ENCODE measurements at regions not wholly inside any gene's neighbourhood (a gene's known extent, or its start where the extent isn't known, plus 50 kb on each side); places are given as distances from the start of the nearest gene placed in this dataset.

DNA sequence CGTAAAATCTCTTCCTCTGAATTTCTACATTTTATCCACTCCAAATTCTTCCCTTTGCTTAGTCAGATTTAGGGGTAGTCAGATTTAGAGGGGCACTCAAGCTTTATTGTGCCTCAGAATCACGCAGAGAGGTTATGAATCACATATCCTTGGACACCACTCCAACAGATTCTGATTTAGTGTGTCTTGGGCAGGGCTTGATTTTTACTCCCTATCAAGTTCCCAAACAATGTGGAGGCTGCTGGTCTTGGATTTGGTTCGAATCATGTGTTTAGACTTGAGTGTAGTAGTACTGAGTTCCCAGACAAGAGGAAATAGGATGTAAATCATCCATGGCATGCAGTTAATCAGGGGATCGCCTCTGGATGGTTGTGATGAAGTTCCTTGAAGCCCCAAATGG, 298.1 kb upstream of the CLEC14A start:
- H3K4me2 ChIP-seq (ENCODE audit: low read depth, low read length): no peak overlapping the region
- no peak overlapping the region for H3K4me3 ChIP-seq (replicated peaks in 1 of 3; ENCODE audit: insufficient read depth in 1 of 3, low read depth in 2 of 3, low read length in 3 of 3)
- intact Hi-C loops (cut with micrococcal nuclease; ENCODE audit: unreplicated experiment): no loop called here
- no TSS peak for BruUV-seq (replicated peaks)
- no peak overlapping the region for H2AFZ ChIP-seq (ENCODE audit: low read length)
- ATAC-seq (no peak), FAIRE-seq (no peak), DNase-seq (ENCODE audit: low spot score) (no peak)
- ChIA-PET POLR2A (no interaction called here), CTCF (ENCODE audit: low intra/inter-chr PET ratio, low total read pairs) (no interaction called here)
- TF ChIP-seq ZNF224 (CRISPR knock-in tag; IDR thresholded peaks at IDR 0.05) (no peak), HNRNPH1 (optimal IDR thresholded peaks at IDR 0.05; ENCODE audit: low read depth, low read length) (no peak), SOX5 (CRISPR knock-in tag; IDR thresholded peaks at IDR 0.05; ENCODE audit: borderline replicate concordance) (no peak), ZZZ3 (CRISPR knock-in tag; IDR thresholded peaks at IDR 0.05; ENCODE audit: borderline replicate concordance) (no peak), HOXA3 (CRISPR knock-in tag; IDR thresholded peaks at IDR 0.05) (no peak), ISL2 (CRISPR knock-in tag; IDR thresholded peaks at IDR 0.05) (no peak), ZFAT (CRISPR knock-in tag; conservative IDR thresholded peaks at IDR 0.05) (no peak), ZSCAN5A (CRISPR knock-in tag; IDR thresholded peaks at IDR 0.05; ENCODE audit: borderline replicate concordance) (no peak), ZNF790 (CRISPR knock-in tag; IDR thresholded peaks at IDR 0.05; ENCODE audit: borderline replicate concordance) (no peak), ZNF556 (CRISPR knock-in tag; IDR thresholded peaks at IDR 0.05; ENCODE audit: borderline replicate concordance) (no peak), PAXIP1 (CRISPR knock-in tag; conservative IDR thresholded peaks at IDR 0.05) (no peak), ZSCAN9 (CRISPR knock-in tag; IDR thresholded peaks at IDR 0.05; ENCODE audit: borderline replicate concordance) (no peak), CREB1 (IDR thresholded peaks at IDR 0.05) (no peak), CREB1 (CRISPR knock-in tag; IDR thresholded peaks at IDR 0.05) (no peak)
- TF ChIP-seq, protein P1, sequence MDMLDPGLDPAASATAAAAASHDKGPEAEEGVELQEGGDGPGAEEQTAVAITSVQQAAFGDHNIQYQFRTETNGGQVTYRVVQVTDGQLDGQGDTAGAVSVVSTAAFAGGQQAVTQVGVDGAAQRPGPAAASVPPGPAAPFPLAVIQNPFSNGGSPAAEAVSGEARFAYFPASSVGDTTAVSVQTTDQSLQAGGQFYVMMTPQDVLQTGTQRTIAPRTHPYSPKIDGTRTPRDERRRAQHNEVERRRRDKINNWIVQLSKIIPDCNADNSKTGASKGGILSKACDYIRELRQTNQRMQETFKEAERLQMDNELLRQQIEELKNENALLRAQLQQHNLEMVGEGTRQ (IDR thresholded peaks at IDR 0.05; ENCODE audit: low read depth, low read length): no peak
- TF ChIP-seq, protein P1 (CRISPR knock-in tag; IDR thresholded peaks at IDR 0.05; ENCODE audit: borderline replicate concordance): no peak
- TF ChIP-seq, protein P2, sequence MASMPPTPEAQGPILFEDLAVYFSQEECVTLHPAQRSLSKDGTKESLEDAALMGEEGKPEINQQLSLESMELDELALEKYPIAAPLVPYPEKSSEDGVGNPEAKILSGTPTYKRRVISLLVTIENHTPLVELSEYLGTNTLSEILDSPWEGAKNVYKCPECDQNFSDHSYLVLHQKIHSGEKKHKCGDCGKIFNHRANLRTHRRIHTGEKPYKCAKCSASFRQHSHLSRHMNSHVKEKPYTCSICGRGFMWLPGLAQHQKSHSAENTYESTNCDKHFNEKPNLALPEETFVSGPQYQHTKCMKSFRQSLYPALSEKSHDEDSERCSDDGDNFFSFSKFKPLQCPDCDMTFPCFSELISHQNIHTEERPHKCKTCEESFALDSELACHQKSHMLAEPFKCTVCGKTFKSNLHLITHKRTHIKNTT (CRISPR knock-in tag; IDR thresholded peaks at IDR 0.05): no peak
- H4K20me1 ChIP-seq (ENCODE audit: insufficient read depth, low read length): no peaks in the 10 kb centered on the region
- H3K36me3 ChIP-seq (replicated peaks in 1 of 2; ENCODE audit: control insufficient read depth in 1 of 2, insufficient read depth in 2 of 2, low read length in 2 of 2): no peaks in the 10 kb centered on the region
- H3K27me3 ChIP-seq (ENCODE audit: control insufficient read depth in 1 of 2, insufficient read depth in 2 of 2, low read length in 2 of 2): no peaks in the 10 kb centered on the region
- H3K27ac ChIP-seq (ENCODE audit: extremely low read length, insufficient read depth, low read length): no peak overlapping the region
- H3K79me2 ChIP-seq (ENCODE audit: insufficient read depth, low read length): no peaks in the 10 kb centered on the region
- peaks cover 6% of the 10 kb centered on the region for H3K9me3 ChIP-seq (ENCODE audit: low read length)
- H3K9ac ChIP-seq (ENCODE audit: insufficient read depth, low read depth, low read length): no peak overlapping the region
- WGBS (ENCODE audit: low lambda C conversion rate): 3% methylated on average over 4 of the region's 4 CpGs
- H3K4me1 ChIP-seq (ENCODE audit: insufficient read depth, low read length): no peaks in the 10 kb centered on the region
- in situ Hi-C loops (cut with HindIII; ENCODE audit: extremely low pct_ligation_motif_present, low pct_unique_long_range_greater_than_20kb): no loop called here

Measured in HepG2 (cell line).